HG02885 (cell line): ENCODE measurements at regions not wholly inside any gene's neighbourhood (a gene's known extent, or its start where the extent isn't known, plus 50 kb on each side); places are given as distances from the start of the nearest gene placed in this dataset.
A peak's percentile ranks its signal among the peaks of the same experiment; 100 is the strongest.

ENCODE experiments used
- ATAC-seq: cut with Tn5 transposase; IDR thresholded peaks from one replicate; pipeline ENCODE4 v1.9.1; 2021; ENCODE audit warnings: mild to moderate bottlenecking; ENCODE audit not compliant: unreplicated experiment, poor library complexity

- no peak for ATAC-seq
Observed at GRCh38 chr18:47422524-47422923, 171.1 kb upstream of the SKOR2 start.

GRCh38 chr18:47420130-47420529 is 168.7 kb upstream of the SKOR2 start:
- peak; percentile 85 for ATAC-seq

GRCh38 chr18:47418746-47419145 is 167.3 kb upstream of the SKOR2 start:
- ATAC-seq = no peak

- ATAC-seq = peak; percentile 54
Observed at GRCh38 chr18:47417807-47418206, 166.3 kb upstream of the SKOR2 start.

GRCh38 chr18:47415881-47416280 is 164.4 kb upstream of the SKOR2 start:
- ATAC-seq = no peak

- no peak for ATAC-seq
Observed at GRCh38 chr18:47413327-47413726, 161.9 kb upstream of the SKOR2 start.

GRCh38 chr18:47412924-47413323 is 161.5 kb upstream of the SKOR2 start:
- no peak for ATAC-seq

- no peak for ATAC-seq
Observed at GRCh38 chr18:47411159-47411558, 159.7 kb upstream of the SKOR2 start.

- no peak for ATAC-seq
Observed at GRCh38 chr18:47410139-47410538, 158.7 kb upstream of the SKOR2 start.

- no peak for ATAC-seq
Observed at GRCh38 chr18:47409519-47409918, 158.1 kb upstream of the SKOR2 start.

- ATAC-seq = no peak
Observed at GRCh38 chr18:47407736-47408135, 156.3 kb upstream of the SKOR2 start.

GRCh38 chr18:47404845-47405244 is 153.4 kb upstream of the SKOR2 start:
- ATAC-seq = no peak

GRCh38 chr18:47403949-47404348 is 152.5 kb upstream of the SKOR2 start:
- no peak for ATAC-seq

- no peak for ATAC-seq
Observed at GRCh38 chr18:47403317-47403716, 151.9 kb upstream of the SKOR2 start.

- no peak for ATAC-seq
Observed at GRCh38 chr18:47399475-47399874, 148.0 kb upstream of the SKOR2 start.

- no peak for ATAC-seq
Observed at GRCh38 chr18:47397671-47398319, 146.3 kb upstream of the SKOR2 start.

- no peak for ATAC-seq
Observed at GRCh38 chr18:47391665-47392064, 140.2 kb upstream of the SKOR2 start.

- ATAC-seq = no peak
Observed at GRCh38 chr18:47390410-47391024, 139.1 kb upstream of the SKOR2 start.

GRCh38 chr18:47389210-47389609 is 137.8 kb upstream of the SKOR2 start:
- no peak for ATAC-seq

GRCh38 chr18:47387864-47388263 is 136.4 kb upstream of the SKOR2 start:
- ATAC-seq = no peak

- ATAC-seq = no peak
Observed at GRCh38 chr18:47383729-47384128, 132.3 kb upstream of the SKOR2 start.

- ATAC-seq = no peak
Observed at GRCh38 chr18:47381975-47382570, 130.6 kb upstream of the SKOR2 start.
